CD4-positive, alpha-beta T cell (primary cell): ENCODE measurements at regions not wholly inside any gene's neighbourhood (a gene's known extent, or its start where the extent isn't known, plus 50 kb on each side); places are given as distances from the start of the nearest gene placed in this dataset.

Experiments
- ATAC-seq: fragments of 200-7000 bp; cut with Tn5 transposase; one replicate; pipeline ENCODE4 v1.10.0; 2022; ENCODE audit warnings: mild to moderate bottlenecking; ENCODE audit not compliant: poor library complexity
- CTCF ChIA-PET: fragments of 350-600 bp; sonication (Branson Sonifier 250); formaldehyde crosslinking; loops from one replicate; lab custom pipeline; 2021; ENCODE audit warnings: antibody characterized with exemption, inconsistent platforms; lab: Charles Lee
- POLR2A ChIA-PET: fragments of 350-600 bp; sonication (Branson Sonifier 250); formaldehyde crosslinking; loops from one replicate; lab custom pipeline; 2021; ENCODE audit warnings: antibody characterized with exemption, inconsistent platforms; lab: Charles Lee
- DNase-seq, 14 experiments: peaks; one replicate each; pipeline ENCODE4 v3.0.0-alpha.2; 2013 to 2020; ENCODE audit warnings: mixed read lengths in 2 of 14
- H3K27ac ChIP-seq, 2 donors: one replicate each; pipeline versions ENCODE4 v1.5.1 to v1.7.0; 2013; ENCODE audit warnings: low read length in 2 of 2, low read depth in 1 of 2, mild to moderate bottlenecking in 1 of 2
- H3K27me3 ChIP-seq, 2 experiments: 1 replicate in 1 of 2; 2 replicates in 1 of 2; pipeline versions ENCODE4 v1.6.1 to v1.7.0; 2013; ENCODE audit warnings: low read length in 2 of 2, control low read depth in 1 of 2, mild to moderate bottlenecking in 1 of 2, moderate library complexity in 1 of 2; ENCODE audit not compliant: insufficient read depth in 2 of 2, control insufficient read depth in 1 of 2
- H3K36me3 ChIP-seq: one replicate; pipeline ENCODE4 v1.6.1; 2013; ENCODE audit warnings: low read length, control low read depth; ENCODE audit not compliant: insufficient read depth
- H3K4me1 ChIP-seq: one replicate; pipeline ENCODE4 v1.6.1; 2013; ENCODE audit warnings: low read length, control low read depth; ENCODE audit not compliant: insufficient read depth
- H3K4me3 ChIP-seq: one replicate; pipeline ENCODE4 v1.5.1; 2013; ENCODE audit warnings: mild to moderate bottlenecking, low read length, moderate library complexity
- H3K9me3 ChIP-seq, 2 experiments: 1 replicate in 1 of 2; 2 replicates in 1 of 2; pipeline versions ENCODE4 v1.6.1 to v1.7.0; 2013; ENCODE audit warnings: low read length in 2 of 2, mild to moderate bottlenecking in 2 of 2, control low read depth in 1 of 2, moderate library complexity in 1 of 2; ENCODE audit not compliant: control insufficient read depth in 1 of 2, insufficient read depth in 1 of 2
- H3K27ac Mint-ChIP-seq: one replicate; pipeline ENCODE4 v1.8.0; 2020; ENCODE audit warnings: mixed read lengths
- H3K27me3 Mint-ChIP-seq: one replicate; pipeline ENCODE4 v1.8.0; 2021; ENCODE audit warnings: mixed read lengths
- H3K36me3 Mint-ChIP-seq: one replicate; pipeline ENCODE4 v1.8.0; 2021; ENCODE audit warnings: low read depth, mixed read lengths
- H3K4me1 Mint-ChIP-seq: one replicate; pipeline ENCODE4 v1.8.0; 2021; ENCODE audit warnings: low read depth, mixed read lengths
- H3K4me3 Mint-ChIP-seq: one replicate; pipeline ENCODE4 v1.8.0; 2020; ENCODE audit warnings: mild to moderate bottlenecking, mixed read lengths
- H3K9me3 Mint-ChIP-seq: one replicate; pipeline ENCODE4 v1.8.0; 2020; ENCODE audit warnings: mixed read lengths
- intact Hi-C, 2 experiments: fragments of 100-400 bp; cut with DNase I in 1 of 2; cut with micrococcal nuclease in 1 of 2; formaldehyde crosslinking; loops; one replicate each; pipeline versions ENCODE4 v1.15.1 to v1.9.0; 2023 to 2025; cut with DNase I, micrococcal nuclease
- TF ChIP-seq, protein P1 (sequence below): fragments of 200-600 bp; IDR thresholded peaks from one replicate; pipeline ENCODE4 v1.8.0; 2022; ENCODE audit warnings: antibody characterized with exemption, mild to moderate bottlenecking

DNA sequence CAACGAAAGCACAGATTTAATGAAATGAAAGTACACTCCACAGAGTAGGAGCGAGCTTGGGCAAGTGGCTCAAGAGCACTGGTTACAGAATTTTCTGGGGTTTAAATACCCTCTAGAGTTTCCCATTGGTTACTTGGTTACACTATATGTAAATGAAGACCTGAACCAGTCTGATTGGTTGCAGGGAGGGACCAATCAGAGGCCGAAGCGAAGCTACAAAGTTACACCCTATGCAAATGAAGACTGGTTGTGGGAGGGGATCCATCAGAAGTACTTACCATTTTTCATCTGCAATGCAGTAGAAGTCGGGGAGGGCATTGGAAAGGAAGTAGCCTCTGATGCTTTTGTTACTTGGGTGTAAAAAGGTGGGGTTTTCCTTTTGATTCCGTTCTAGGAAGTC is 132.0 kb downstream of the PMP22 start:
- TF ChIP-seq, protein P1, sequence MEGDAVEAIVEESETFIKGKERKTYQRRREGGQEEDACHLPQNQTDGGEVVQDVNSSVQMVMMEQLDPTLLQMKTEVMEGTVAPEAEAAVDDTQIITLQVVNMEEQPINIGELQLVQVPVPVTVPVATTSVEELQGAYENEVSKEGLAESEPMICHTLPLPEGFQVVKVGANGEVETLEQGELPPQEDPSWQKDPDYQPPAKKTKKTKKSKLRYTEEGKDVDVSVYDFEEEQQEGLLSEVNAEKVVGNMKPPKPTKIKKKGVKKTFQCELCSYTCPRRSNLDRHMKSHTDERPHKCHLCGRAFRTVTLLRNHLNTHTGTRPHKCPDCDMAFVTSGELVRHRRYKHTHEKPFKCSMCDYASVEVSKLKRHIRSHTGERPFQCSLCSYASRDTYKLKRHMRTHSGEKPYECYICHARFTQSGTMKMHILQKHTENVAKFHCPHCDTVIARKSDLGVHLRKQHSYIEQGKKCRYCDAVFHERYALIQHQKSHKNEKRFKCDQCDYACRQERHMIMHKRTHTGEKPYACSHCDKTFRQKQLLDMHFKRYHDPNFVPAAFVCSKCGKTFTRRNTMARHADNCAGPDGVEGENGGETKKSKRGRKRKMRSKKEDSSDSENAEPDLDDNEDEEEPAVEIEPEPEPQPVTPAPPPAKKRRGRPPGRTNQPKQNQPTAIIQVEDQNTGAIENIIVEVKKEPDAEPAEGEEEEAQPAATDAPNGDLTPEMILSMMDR: no peak
- DNase-seq (no peak), ATAC-seq (no peak)
- H3K9me3 Mint-ChIP-seq: peaks cover 5% of the 10 kb centered on the region
- H3K36me3 Mint-ChIP-seq: no peaks in the 10 kb centered on the region
- H3K27ac ChIP-seq: no peak overlapping the region
- CTCF ChIA-PET: no interaction called here
- H3K4me3 ChIP-seq: no peak overlapping the region
- H3K4me1 ChIP-seq: no peaks in the 10 kb centered on the region
- POLR2A ChIA-PET: no interaction called here
- peaks cover 10% of the 10 kb centered on the region for H3K27me3 Mint-ChIP-seq
- H3K27ac Mint-ChIP-seq: no peak overlapping the region
- no peaks in the 10 kb centered on the region for H3K36me3 ChIP-seq
- intact Hi-C loops: no loop called here
- no peaks in the 10 kb centered on the region for H3K4me1 Mint-ChIP-seq
- H3K9me3 ChIP-seq: no peaks in the 10 kb centered on the region
- no peak overlapping the region for H3K4me3 Mint-ChIP-seq
- H3K27me3 ChIP-seq: no peaks in the 10 kb centered on the region

DNA sequence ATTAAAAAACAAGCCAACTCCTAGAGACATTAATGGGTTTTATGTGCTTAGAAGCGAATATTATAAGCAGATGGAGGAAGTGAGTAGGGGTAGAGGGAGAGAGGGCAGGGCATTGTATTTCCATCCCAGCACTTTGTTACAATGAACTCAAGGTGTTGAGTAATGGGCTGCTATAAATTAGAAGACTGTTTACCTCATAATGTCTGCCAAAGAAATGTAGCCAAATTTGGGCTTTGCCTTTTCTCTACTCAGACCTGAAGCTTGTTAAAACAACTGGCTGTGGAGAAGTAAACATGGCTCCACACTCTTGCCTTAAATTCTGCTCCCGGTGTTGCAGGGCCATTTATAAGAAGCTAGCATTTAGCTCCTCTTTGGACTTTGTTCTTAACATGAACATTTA is 134.7 kb downstream of the PMP22 start:
- Histone ChIP-seq H3K4me3 (no peak overlapping the region), H3K27ac (no peak overlapping the region), H3K27me3 (no peaks in the 10 kb centered on the region), H3K36me3 (no peaks in the 10 kb centered on the region), H3K9me3 (no peaks in the 10 kb centered on the region), H3K4me1 (no peaks in the 10 kb centered on the region)
- no peak overlapping the region for H3K4me3 Mint-ChIP-seq
- peaks cover 10% of the 10 kb centered on the region for H3K27me3 Mint-ChIP-seq
- peaks cover 5% of the 10 kb centered on the region for H3K9me3 Mint-ChIP-seq
- H3K4me1 Mint-ChIP-seq: no peaks in the 10 kb centered on the region
- TF ChIP-seq, protein P1: no peak
- no peak for DNase-seq
- H3K36me3 Mint-ChIP-seq: no peaks in the 10 kb centered on the region
- ChIA-PET POLR2A (no interaction called here), CTCF (no interaction called here)
- intact Hi-C loops: no loop called here
- no peak overlapping the region for H3K27ac Mint-ChIP-seq
- ATAC-seq: no peak

DNA sequence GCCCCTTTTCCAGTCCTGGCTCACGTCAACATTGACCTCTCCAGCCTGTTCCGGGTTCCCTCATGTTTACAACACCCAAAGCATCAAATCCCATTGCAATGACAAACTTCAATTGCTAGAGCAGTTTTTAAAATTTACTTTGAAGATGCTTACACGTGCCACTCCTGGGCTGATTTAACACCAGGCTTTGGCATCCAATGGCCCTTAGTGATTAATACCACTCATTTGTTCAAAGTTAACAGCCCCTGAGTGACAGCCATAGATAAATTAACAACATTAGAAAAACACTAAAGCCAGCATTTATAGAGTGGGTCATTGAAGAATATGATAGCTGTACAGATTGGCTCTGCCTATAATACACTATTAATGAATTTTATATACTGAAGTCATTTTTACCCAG is 135.1 kb downstream of the PMP22 start:
- H3K4me1 Mint-ChIP-seq: no peaks in the 10 kb centered on the region
- H3K4me3 Mint-ChIP-seq: no peak overlapping the region
- peaks cover 10% of the 10 kb centered on the region for H3K27me3 Mint-ChIP-seq
- H3K36me3 Mint-ChIP-seq: no peaks in the 10 kb centered on the region
- H3K36me3 ChIP-seq: no peaks in the 10 kb centered on the region
- H3K27ac ChIP-seq: no peak overlapping the region
- TF ChIP-seq, protein P1: no peak
- H3K9me3 Mint-ChIP-seq: peaks cover 5% of the 10 kb centered on the region
- no peaks in the 10 kb centered on the region for H3K27me3 ChIP-seq
- POLR2A ChIA-PET: no interaction called here
- H3K9me3 ChIP-seq: no peaks in the 10 kb centered on the region
- H3K27ac Mint-ChIP-seq: no peak overlapping the region
- no peak for DNase-seq
- H3K4me3 ChIP-seq: no peak overlapping the region
- no peak for ATAC-seq
- intact Hi-C loops: no loop called here
- CTCF ChIA-PET: no interaction called here
- H3K4me1 ChIP-seq: no peaks in the 10 kb centered on the region
